K562 (cell line): ENCODE measurements at regions not wholly inside any gene's neighbourhood (a gene's known extent, or its start where the extent isn't known, plus 50 kb on each side); places are given as distances from the start of the nearest gene placed in this dataset.

ENCODE experiments used
- ATAC-seq: fragments of 200-7000 bp; cut with Tn5 transposase; 3 replicates; pipeline ENCODE4 v1.9.1; 2020; ENCODE audit warnings: moderate library complexity
- BruUV-seq: library from RNA; stranded (reverse); fragments of 400-500 nt; replicated peaks from 2 replicates; lab custom pipeline; 2021; lab: Mats Ljungman, UMichigan
- CTCF ChIA-PET: fragments of 300-600 bp; formaldehyde crosslinking; extraction: SDS; loops from one replicate; lab custom pipeline; 2021; ENCODE audit warnings: low intra/inter-chr PET ratio; lab: Yijun Ruan, JAX
- POLR2A ChIA-PET: fragments of 300-600, 350-650 bp; sonication (Branson Sonifier 250); formaldehyde crosslinking; extraction: SDS; loops from one replicate; lab custom pipeline; 2021; ENCODE audit warnings: antibody characterized with exemption, inconsistent platforms; lab: Yijun Ruan, JAX
- DNase-seq, 4 experiments: peaks; one replicate each; pipeline versions ENCODE4 v3.0.0 to v3.0.0-alpha.2; 2011 to 2018; ENCODE audit warnings: low spot score in 3 of 4, mixed read lengths in 3 of 4; ENCODE audit errors: extremely low read depth in 1 of 4
- FAIRE-seq: peaks from 2 replicates; lab custom pipeline; 2011; peaks lifted over from hg19 to GRCh38; lab: Jason Lieb, UNC
- H2AFZ ChIP-seq: 2 replicates; pipeline ENCODE4 v1.6.0; 2011; ENCODE audit warnings: low read depth, low read length, control low read depth, inconsistent platforms
- H3K27ac ChIP-seq: fragments of 200-600 bp; 3 replicates; pipeline ENCODE4 v1.8.0; 2011; ENCODE audit warnings: low read depth, mild to moderate bottlenecking, control low read depth, inconsistent platforms, low read length, moderate library complexity, mixed read lengths; ENCODE audit errors: extremely low read depth
- H3K27me3 ChIP-seq, 2 experiments: fragments of 300-600 bp in 1 of 2; 2 replicates in 1 of 2; 3 replicates in 1 of 2; pipeline versions ENCODE4 v1.6.0 to v1.8.0; 2011; ENCODE audit warnings: inconsistent platforms in 2 of 2, low read length in 2 of 2, mild to moderate bottlenecking in 1 of 2, mixed read lengths in 1 of 2, moderate library complexity in 1 of 2; ENCODE audit not compliant: control insufficient read depth in 2 of 2, insufficient read depth in 2 of 2
- H3K36me3 ChIP-seq: fragments of 300-600 bp; 3 replicates; pipeline ENCODE4 v1.8.0; 2011; ENCODE audit warnings: mild to moderate bottlenecking, low read length, inconsistent platforms; ENCODE audit not compliant: control insufficient read depth, insufficient read depth
- H3K4me1 ChIP-seq, 2 experiments: fragments of 200-600 bp in 1 of 2; replicated peaks in 1 of 2; 2 replicates in 1 of 2; 3 replicates in 1 of 2; pipeline versions ENCODE4 v1.5.1 to v1.8.0; 2011; ENCODE audit warnings: inconsistent platforms in 2 of 2, low read length in 2 of 2, mild to moderate bottlenecking in 1 of 2, mixed read lengths in 1 of 2, moderate library complexity in 1 of 2; ENCODE audit not compliant: control insufficient read depth in 2 of 2, insufficient read depth in 2 of 2
- H3K4me2 ChIP-seq: 2 replicates; pipeline ENCODE4 v1.6.1; 2011; ENCODE audit warnings: low read length, control low read depth, inconsistent platforms, mixed read lengths; ENCODE audit not compliant: insufficient read depth
- H3K4me3 ChIP-seq: fragments of 200-600 bp; sonication (generic), shearing (Covaris generic); 2 replicates; pipeline ENCODE4 v1.5.1; 2016; ENCODE audit warnings: control low read depth, inconsistent platforms
- H3K79me2 ChIP-seq: fragments of 200-600 bp; 3 replicates; pipeline ENCODE4 v1.8.0; 2011; ENCODE audit warnings: low read length, inconsistent platforms; ENCODE audit not compliant: control insufficient read depth, insufficient read depth
- H3K9ac ChIP-seq, 2 experiments: 2 replicates each; pipeline versions ENCODE4 v1.6.0 to v1.6.1; 2011; ENCODE audit warnings: low read depth in 2 of 2, low read length in 2 of 2, control low read depth in 1 of 2, inconsistent platforms in 1 of 2, mild to moderate bottlenecking in 1 of 2, mixed read lengths in 1 of 2; ENCODE audit not compliant: insufficient read depth in 1 of 2
- H3K9me1 ChIP-seq: one replicate; pipeline ENCODE4 v1.6.0; 2011; ENCODE audit warnings: inconsistent platforms, mild to moderate bottlenecking, low read length, moderate library complexity; ENCODE audit not compliant: control insufficient read depth, insufficient read depth
- H3K9me3 ChIP-seq: replicated peaks from 2 replicates; pipeline ENCODE4 v1.5.1; 2011; ENCODE audit warnings: low read depth, low read length, inconsistent platforms; ENCODE audit not compliant: control insufficient read depth, insufficient read depth
- H4K20me1 ChIP-seq: replicated peaks from 2 replicates; pipeline ENCODE4 v1.6.1; 2011; ENCODE audit warnings: low read length, inconsistent platforms, mixed read lengths; ENCODE audit not compliant: control insufficient read depth, insufficient read depth
- ADNP ChIP-seq: fragments of 200-800 bp; sonication (Bioruptor generic); IDR thresholded peaks from 2 replicates; pipeline ENCODE4 v1.6.1; 2016; ENCODE audit warnings: missing genetic modification characterization, missing compliant biosample characterization
- HIVEP1 ChIP-seq: fragments of 250-450 bp; sonication (Bioruptor Pico); IDR thresholded peaks from 2 replicates; pipeline ENCODE4 v1.4.0; 2020; ENCODE audit warnings: mild to moderate bottlenecking
- NONO ChIP-seq, 2 experiments: fragments of 200-400 bp in 1 of 2; fragments of 450-650 bp in 1 of 2; formaldehyde crosslinking in 1 of 2; IDR thresholded peaks; 2 replicates each; pipeline ENCODE4 v1.6.1; 2017; ENCODE audit warnings: low read depth in 2 of 2, mild to moderate bottlenecking in 2 of 2, moderate library complexity in 2 of 2, low read length in 1 of 2
- PHF8 ChIP-seq: fragments of 200-600 bp; sonication (generic); IDR thresholded peaks from 2 replicates; pipeline ENCODE4 v1.6.1; 2012; ENCODE audit warnings: mixed run types, mild to moderate bottlenecking, inconsistent platforms, low read length, moderate library complexity, borderline replicate concordance
- STAG1 ChIP-seq: sonication (generic); formaldehyde crosslinking; IDR thresholded peaks from 2 replicates; pipeline ENCODE4 v1.5.0; 2020; ENCODE audit warnings: missing genetic modification reagents, borderline replicate concordance
- TAF1 ChIP-seq: IDR thresholded peaks from 2 replicates; pipeline ENCODE4 v1.6.1; 2011; ENCODE audit warnings: mild to moderate bottlenecking, low read length, moderate library complexity; ENCODE audit not compliant: insufficient read depth, control insufficient read depth, severe bottlenecking; ENCODE audit errors: extremely low read depth
- TAF7 ChIP-seq: fragments of 450-650 bp; IDR thresholded peaks from 2 replicates; pipeline ENCODE4 v1.6.1; 2016; ENCODE audit warnings: missing genetic modification characterization, missing compliant biosample characterization
- ZNF3 ChIP-seq: fragments of 250-450 bp; sonication (Bioruptor Pico); IDR thresholded peaks from 2 replicates; pipeline ENCODE4 v1.5.0; 2021; ENCODE audit warnings: mild to moderate bottlenecking, moderate library complexity
- ZSCAN29 ChIP-seq: fragments of 450-650 bp; IDR thresholded peaks from 2 replicates; pipeline ENCODE4 v1.6.1; 2017
- WGBS: fragments of 100-300 bp; shearing (Covaris generic); methylation state at CpG from one replicate; pipeline ENCODE4 v1.1.6; 2016; ENCODE audit warnings: low coverage, mixed read lengths; ENCODE audit not compliant: insufficient coverage; ENCODE audit errors: missing lambda C conversion rate; 5-methylcytosine and 5-hydroxymethylcytosine counted together
- in situ Hi-C: fragments of 300-500 bp; cut with MboI; formaldehyde crosslinking; loops from 4 replicates; pipeline ENCODE4 v1.15.0; 2018; ENCODE audit warnings: inconsistent platforms, mixed read lengths
- intact Hi-C: fragments of 100-400 bp; cut with micrococcal nuclease; formaldehyde crosslinking; loops from 2 replicates; pipeline ENCODE4 v1.14.2; 2022
- TF ChIP-seq, protein P1 (sequence below): sonication (generic); formaldehyde crosslinking; IDR thresholded peaks from 2 replicates; pipeline ENCODE4 v1.8.1; 2023; ENCODE audit warnings: mild to moderate bottlenecking, missing genetic modification reagents
- TF ChIP-seq, protein P2 (sequence below): fragments of 450-650 bp; formaldehyde crosslinking; conservative IDR thresholded peaks from 2 replicates; pipeline ENCODE4 v1.4.0; 2022; ENCODE audit warnings: mild to moderate bottlenecking, missing genetic modification characterization

DNA sequence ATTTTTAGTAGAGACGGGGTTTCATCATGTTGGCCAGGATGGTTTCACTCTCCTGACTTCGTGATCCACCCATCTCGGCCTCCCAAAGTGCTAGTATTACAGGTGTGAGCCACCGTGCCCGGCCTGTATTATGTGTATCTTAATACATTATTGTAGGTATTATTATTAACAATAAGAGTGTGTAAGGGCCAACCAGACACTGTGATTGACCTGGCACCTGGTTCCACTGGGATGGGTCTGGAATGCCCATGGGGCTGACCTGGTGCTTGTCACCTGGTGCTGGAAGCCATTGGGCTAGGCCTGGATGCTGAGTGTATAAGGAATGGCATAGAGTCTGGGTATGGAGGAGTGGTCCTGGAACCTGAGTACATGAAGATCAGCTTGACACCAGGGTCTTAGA lies 906.9 kb upstream of the TMEFF2 start:
- H3K36me3 ChIP-seq, result no peaks in the 10 kb centered on the region
- no peak overlapping the region for H3K4me3 ChIP-seq
- DNase-seq, result no peak
- ChIA-PET CTCF (no interaction called here), POLR2A (no interaction called here)
- H3K9me1 ChIP-seq, result no peaks in the 10 kb centered on the region
- H3K4me1 ChIP-seq, result no peaks in the 10 kb centered on the region
- H3K9ac ChIP-seq, result no peak overlapping the region
- no peak for FAIRE-seq
- no peaks in the 10 kb centered on the region for H3K27me3 ChIP-seq
- no TSS peak for BruUV-seq
- ATAC-seq, result no peak
- in situ Hi-C loops (no loop called here), intact Hi-C loops (no loop called here)
- TF ChIP-seq ZNF3 (CRISPR knock-in tag) (no peak), STAG1 (CRISPR knock-in tag) (no peak), ZSCAN29 (no peak), NONO (IDR thresholded peaks at IDR 0.05; ENCODE audit: low read depth in 2 of 2, low read length in 1 of 2) (no peak), TAF7 (no peak), ADNP (tag) (no peak), TAF1 (no peak), PHF8 (no peak), HIVEP1 (CRISPR knock-in tag) (no peak)
- TF ChIP-seq, protein P1, sequence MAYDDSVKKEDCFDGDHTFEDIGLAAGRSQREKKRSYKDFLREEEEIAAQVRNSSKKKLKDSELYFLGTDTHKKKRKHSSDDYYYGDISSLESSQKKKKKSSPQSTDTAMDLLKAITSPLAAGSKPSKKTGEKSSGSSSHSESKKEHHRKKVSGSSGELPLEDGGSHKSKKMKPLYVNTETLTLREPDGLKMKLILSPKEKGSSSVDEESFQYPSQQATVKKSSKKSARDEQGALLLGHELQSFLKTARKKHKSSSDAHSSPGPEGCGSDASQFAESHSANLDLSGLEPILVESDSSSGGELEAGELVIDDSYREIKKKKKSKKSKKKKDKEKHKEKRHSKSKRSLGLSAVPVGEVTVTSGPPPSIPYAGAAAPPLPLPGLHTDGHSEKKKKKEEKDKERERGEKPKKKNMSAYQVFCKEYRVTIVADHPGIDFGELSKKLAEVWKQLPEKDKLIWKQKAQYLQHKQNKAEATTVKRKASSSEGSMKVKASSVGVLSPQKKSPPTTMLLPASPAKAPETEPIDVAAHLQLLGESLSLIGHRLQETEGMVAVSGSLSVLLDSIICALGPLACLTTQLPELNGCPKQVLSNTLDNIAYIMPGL (CRISPR knock-in tag), result no peak
- TF ChIP-seq, protein P2, sequence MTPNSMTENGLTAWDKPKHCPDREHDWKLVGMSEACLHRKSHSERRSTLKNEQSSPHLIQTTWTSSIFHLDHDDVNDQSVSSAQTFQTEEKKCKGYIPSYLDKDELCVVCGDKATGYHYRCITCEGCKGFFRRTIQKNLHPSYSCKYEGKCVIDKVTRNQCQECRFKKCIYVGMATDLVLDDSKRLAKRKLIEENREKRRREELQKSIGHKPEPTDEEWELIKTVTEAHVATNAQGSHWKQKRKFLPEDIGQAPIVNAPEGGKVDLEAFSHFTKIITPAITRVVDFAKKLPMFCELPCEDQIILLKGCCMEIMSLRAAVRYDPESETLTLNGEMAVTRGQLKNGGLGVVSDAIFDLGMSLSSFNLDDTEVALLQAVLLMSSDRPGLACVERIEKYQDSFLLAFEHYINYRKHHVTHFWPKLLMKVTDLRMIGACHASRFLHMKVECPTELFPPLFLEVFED (CRISPR knock-in tag), result no peak
- no peak overlapping the region for H2AFZ ChIP-seq
- H3K27ac ChIP-seq, result no peak overlapping the region
- H3K79me2 ChIP-seq, result no peaks in the 10 kb centered on the region
- H3K9me3 ChIP-seq, result no peaks in the 10 kb centered on the region
- no peak overlapping the region for H3K4me2 ChIP-seq
- 13% methylated on average over 4 of the region's 5 CpGs for WGBS
- no peaks in the 10 kb centered on the region for H4K20me1 ChIP-seq
